Peyer's patch (tissue), 4 donors: ENCODE measurements at regions not wholly inside any gene's neighbourhood (a gene's known extent, or its start where the extent isn't known, plus 50 kb on each side); places are given as distances from the start of the nearest gene placed in this dataset.

Source experiments
- DNase-seq, 3 donors: peaks; one replicate each; pipeline ENCODE4 v3.0.0-alpha.2; 2017 to 2019
- H3K27ac ChIP-seq, 4 donors: fragments of 200-600 bp; sonication (generic); one replicate each; pipeline ENCODE4 v1.5.1; 2016 to 2019
- H3K27me3 ChIP-seq, 2 donors: fragments of 200-600 bp; sonication (generic); one replicate each; pipeline ENCODE4 v1.5.1; 2019
- H3K36me3 ChIP-seq, 3 donors: fragments of 200-600 bp; sonication (generic); one replicate each; pipeline ENCODE4 v1.5.1; 2016 to 2019
- H3K4me1 ChIP-seq, 4 donors: fragments of 200-600 bp; sonication (generic); one replicate each; pipeline ENCODE4 v1.5.1; 2016 to 2019
- H3K4me3 ChIP-seq, 4 donors: fragments of 200-600 bp; sonication (generic); 1 replicate in 3 of 4; 2 replicates in 1 of 4; pipeline ENCODE4 v1.5.1; 2016 to 2019; ENCODE audit warnings: mild to moderate bottlenecking in 1 of 4
- H3K9me3 ChIP-seq, 4 donors: fragments of 200-600 bp; sonication (generic); one replicate each; pipeline ENCODE4 v1.5.1; 2016 to 2019; ENCODE audit warnings: mild to moderate bottlenecking in 1 of 4
- CTCF ChIP-seq, 6 experiments: fragments of 450-650 bp in 4 of 6; fragments of 200-600 bp in 2 of 6; sonication (generic) in 1 of 6; IDR thresholded peaks; one replicate each; pipeline ENCODE4 v1.5.1; 2017 to 2019; ENCODE audit warnings: antibody characterized with exemption in 6 of 6, mild to moderate bottlenecking in 3 of 6, moderate library complexity in 1 of 6
- POLR2A ChIP-seq, 2 donors: fragments of 450-650 bp; IDR thresholded peaks; one replicate each; pipeline ENCODE4 v1.5.1; 2017; ENCODE audit warnings: antibody characterized with exemption in 2 of 2, mild to moderate bottlenecking in 2 of 2, moderate library complexity in 2 of 2

DNA sequence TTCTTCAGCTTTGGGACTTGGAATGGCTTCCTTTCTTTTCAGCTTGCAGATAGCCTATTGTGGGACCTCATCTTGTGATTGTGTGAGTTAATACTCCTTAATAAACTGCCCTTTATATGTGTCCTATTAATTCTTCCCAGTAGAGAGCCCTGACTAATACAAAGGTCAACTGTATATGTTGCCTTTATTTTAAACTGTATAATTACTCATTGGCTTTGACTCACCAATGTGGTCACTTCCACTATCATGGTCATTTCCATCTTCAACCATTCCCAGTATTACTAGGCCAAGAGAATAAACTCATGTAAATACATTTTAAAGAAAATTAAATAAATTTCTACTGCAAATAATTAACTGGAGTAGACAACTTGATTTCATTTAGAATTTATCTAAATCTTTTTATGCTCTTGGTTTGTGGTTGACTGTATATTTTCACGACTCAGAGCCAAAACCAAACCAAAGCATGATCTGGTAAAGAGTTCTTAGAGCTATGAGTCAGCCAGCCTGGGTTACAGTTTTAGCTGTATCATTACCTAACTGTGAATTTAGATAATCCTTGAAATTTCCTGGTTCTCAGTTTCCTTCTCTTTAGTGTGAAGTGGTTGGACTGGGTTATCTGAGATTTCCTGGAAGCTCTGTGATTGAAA lies 188.4 kb downstream of the PPP1R3A start:
- H3K4me3 ChIP-seq: no peak overlapping the region
- no peaks in the 10 kb centered on the region for H3K4me1 ChIP-seq
- H3K36me3 ChIP-seq: no peaks in the 10 kb centered on the region
- no peaks in the 10 kb centered on the region for H3K27me3 ChIP-seq
- H3K9me3 ChIP-seq: no peaks in the 10 kb centered on the region
- H3K27ac ChIP-seq: no peak overlapping the region
- TF ChIP-seq POLR2A (IDR thresholded peaks at IDR 0.05) (no peak), CTCF (IDR thresholded peaks at IDR 0.05) (no peak)
- DNase-seq: no peak

DNA sequence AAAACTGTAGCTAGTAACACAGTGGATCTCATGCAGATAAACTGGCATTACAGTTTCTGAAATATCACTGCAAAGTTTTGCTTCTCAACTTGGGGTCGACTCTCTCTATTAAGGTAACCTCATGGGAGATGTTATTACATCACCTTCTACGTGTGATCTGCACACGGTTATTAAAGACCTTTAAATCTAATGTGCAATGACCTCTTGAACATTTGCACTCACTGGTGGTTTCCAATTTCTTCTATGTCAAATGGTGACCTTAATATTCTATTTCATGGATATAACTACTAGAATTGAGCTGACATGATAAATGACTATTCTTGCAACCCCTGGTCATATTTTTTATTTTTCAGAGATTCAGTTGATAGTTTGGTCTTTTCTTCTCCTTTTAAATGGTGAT lies 191.3 kb downstream of the PPP1R3A start:
- no peak for DNase-seq
- Histone ChIP-seq H3K4me3 (no peak overlapping the region), H3K4me1 (no peaks in the 10 kb centered on the region), H3K9me3 (no peaks in the 10 kb centered on the region), H3K27me3 (no peaks in the 10 kb centered on the region), H3K36me3 (no peaks in the 10 kb centered on the region), H3K27ac (no peak overlapping the region)
- TF ChIP-seq CTCF (IDR thresholded peaks at IDR 0.05) (no peak), POLR2A (IDR thresholded peaks at IDR 0.05) (no peak)

DNA sequence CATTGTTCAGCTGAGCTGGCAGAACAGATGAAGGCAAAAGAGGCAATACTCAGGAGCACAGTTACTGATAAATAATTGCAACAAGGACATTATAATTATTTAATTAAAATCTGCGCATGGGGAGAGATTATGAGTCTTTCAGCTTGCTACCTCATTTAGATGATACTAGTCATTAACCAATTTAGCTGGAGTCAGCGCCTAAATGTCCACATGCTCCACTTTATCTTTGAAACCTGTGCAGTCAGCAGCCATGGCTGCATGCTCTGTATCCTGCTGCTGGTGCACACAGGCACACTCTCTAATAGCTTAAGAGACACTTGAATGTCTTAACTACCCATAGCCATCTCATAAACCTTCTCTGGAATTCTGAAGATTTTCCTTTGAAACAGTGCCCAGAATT lies 196.8 kb downstream of the PPP1R3A start:
- no peak for DNase-seq
- no peaks in the 10 kb centered on the region for H3K4me1 ChIP-seq
- no peaks in the 10 kb centered on the region for H3K27me3 ChIP-seq
- TF ChIP-seq CTCF (IDR thresholded peaks at IDR 0.05): no peak
- no peak for TF ChIP-seq POLR2A (IDR thresholded peaks at IDR 0.05)
- H3K36me3 ChIP-seq: no peaks in the 10 kb centered on the region
- H3K27ac ChIP-seq: no peak overlapping the region
- H3K4me3 ChIP-seq: no peak overlapping the region
- H3K9me3 ChIP-seq: no peaks in the 10 kb centered on the region

DNA sequence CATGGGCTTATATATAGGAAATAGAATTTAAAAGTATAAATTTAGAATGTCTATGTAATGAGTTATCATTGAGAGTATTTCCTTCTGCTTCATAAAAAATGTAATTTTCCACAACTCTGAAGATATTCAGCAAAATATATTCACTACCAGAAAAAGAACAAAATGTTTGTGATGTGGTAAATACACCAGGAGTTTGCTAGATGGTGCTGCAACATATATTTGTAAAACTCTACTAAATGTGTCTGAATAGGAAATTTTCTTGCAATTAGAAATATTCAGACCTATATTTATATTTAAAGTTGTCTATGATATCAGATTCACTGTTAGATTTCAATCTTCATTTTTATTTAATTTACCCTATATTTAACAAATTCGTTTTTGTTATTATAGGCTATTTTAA lies 201.1 kb downstream of the PPP1R3A start:
- Histone ChIP-seq H3K27ac (no peak overlapping the region), H3K27me3 (no peaks in the 10 kb centered on the region), H3K4me1 (no peaks in the 10 kb centered on the region), H3K9me3 (no peaks in the 10 kb centered on the region), H3K36me3 (no peaks in the 10 kb centered on the region), H3K4me3 (no peak overlapping the region)
- no peak for TF ChIP-seq POLR2A (IDR thresholded peaks at IDR 0.05)
- no peak for TF ChIP-seq CTCF (IDR thresholded peaks at IDR 0.05)
- DNase-seq: no peak

GRCh38 chr7:113715981-113716856 lies 202.6 kb downstream of the PPP1R3A start:
- H3K4me1 ChIP-seq: no peaks in the 10 kb centered on the region
- no peaks in the 10 kb centered on the region for H3K9me3 ChIP-seq
- TF ChIP-seq POLR2A (IDR thresholded peaks at IDR 0.05) (no peak), CTCF (IDR thresholded peaks at IDR 0.05) (no peak)
- H3K27ac ChIP-seq: no peak overlapping the region
- no peaks in the 10 kb centered on the region for H3K36me3 ChIP-seq
- no peaks in the 10 kb centered on the region for H3K27me3 ChIP-seq
- no peak for DNase-seq
- H3K4me3 ChIP-seq: no peak overlapping the region
